ENCODE measurements at regions not wholly inside any gene's neighbourhood (a gene's known extent, or its start where the extent isn't known, plus 50 kb on each side); places are given as distances from the start of the nearest gene placed in this dataset.

DNA sequence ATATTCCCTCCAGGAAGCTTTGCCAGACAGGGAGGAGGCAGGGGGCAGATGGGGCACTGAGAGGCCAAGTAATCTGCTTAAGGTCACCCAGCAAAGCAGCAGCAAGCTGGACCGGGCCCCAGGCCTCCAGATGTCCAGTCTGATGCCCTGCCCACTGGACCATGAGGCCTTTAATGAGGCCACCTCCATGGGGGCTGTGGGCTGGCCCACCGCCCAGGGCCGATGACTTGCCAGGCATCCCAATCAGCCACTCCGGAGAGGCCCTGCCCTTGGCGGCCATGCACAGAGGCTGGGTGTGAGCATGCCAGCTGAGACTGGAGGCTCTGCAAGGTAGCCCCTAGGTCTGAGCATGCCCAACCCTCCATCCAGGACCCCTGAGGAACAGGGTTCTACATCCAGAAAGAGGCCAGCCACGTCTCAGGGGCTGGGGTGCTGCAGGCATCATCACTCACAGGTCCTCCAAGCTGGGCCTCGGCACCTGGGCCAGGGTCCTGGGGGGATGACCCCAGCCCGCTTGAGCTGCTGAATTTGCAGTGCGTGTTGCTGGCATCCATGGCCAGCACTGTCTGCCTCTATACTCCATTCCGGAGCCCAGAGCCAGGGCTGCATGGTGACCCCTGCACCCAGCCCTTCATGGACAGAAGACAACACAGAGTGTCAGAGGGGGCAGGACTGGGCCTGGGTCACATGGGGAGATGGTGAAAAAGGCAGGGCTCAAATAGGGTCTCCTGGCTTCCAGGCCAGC is 164.2 kb downstream of the INHBB start:
- Histone ChIP-seq H3K27ac (no peak overlapping the region), H3K27me3 (no peaks in the 10 kb centered on the region), H3K9me3 (no peaks in the 10 kb centered on the region), H3K4me1 (ENCODE audit: insufficient read depth) (no peaks in the 10 kb centered on the region), H3K36me3 (no peaks in the 10 kb centered on the region), H3K4me3 (no peak overlapping the region)
- peak in 1 of 5 donors; percentile 21 for DNase-seq
- 77 to 91% (median 85%) methylated on average over 7 to 10 of the region's 10 CpGs for WGBS, 3 donors
- TF ChIP-seq EP300 (IDR thresholded peaks at IDR 0.05) (no peak), POLR2A (IDR thresholded peaks at IDR 0.05) (no peak)
- TF ChIP-seq, protein P1, sequence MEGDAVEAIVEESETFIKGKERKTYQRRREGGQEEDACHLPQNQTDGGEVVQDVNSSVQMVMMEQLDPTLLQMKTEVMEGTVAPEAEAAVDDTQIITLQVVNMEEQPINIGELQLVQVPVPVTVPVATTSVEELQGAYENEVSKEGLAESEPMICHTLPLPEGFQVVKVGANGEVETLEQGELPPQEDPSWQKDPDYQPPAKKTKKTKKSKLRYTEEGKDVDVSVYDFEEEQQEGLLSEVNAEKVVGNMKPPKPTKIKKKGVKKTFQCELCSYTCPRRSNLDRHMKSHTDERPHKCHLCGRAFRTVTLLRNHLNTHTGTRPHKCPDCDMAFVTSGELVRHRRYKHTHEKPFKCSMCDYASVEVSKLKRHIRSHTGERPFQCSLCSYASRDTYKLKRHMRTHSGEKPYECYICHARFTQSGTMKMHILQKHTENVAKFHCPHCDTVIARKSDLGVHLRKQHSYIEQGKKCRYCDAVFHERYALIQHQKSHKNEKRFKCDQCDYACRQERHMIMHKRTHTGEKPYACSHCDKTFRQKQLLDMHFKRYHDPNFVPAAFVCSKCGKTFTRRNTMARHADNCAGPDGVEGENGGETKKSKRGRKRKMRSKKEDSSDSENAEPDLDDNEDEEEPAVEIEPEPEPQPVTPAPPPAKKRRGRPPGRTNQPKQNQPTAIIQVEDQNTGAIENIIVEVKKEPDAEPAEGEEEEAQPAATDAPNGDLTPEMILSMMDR (IDR thresholded peaks at IDR 0.05) = no peak
- intact Hi-C loops (cut with DNase I) = no loop called here

DNA sequence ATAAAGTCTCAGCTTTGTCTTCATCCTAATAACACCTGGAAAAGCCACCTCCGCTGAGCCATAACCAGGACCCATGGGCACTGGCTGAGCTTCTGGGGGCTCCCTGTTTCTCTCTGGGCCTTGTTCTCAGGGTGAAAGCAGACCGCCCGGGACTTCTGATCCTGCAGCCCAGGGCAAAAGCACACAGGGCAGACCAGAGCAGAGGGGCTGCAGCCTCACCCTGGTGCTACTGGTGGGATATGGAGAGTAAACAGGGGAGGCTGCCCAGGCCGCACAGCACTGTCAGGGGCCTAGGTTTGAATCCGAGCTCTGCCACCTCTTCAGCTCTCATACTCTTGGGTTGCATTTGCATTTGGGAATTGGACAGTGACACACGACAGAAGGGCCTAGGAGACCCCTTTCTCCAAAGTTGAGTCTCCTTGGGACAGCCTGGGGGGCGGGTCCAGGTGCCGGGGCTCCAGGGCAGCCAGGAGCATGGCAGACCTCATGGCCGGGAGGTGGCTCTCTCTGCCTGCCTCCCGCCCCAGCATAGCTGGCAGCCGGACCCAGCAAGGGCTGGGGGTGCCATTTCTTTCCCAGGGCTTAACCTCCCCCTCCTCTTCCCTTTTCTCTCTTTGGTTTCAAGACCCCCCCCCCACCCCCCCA is 164.9 kb downstream of the INHBB start:
- intact Hi-C loops (cut with DNase I) = no loop called here
- no peaks in the 10 kb centered on the region for H3K27me3 ChIP-seq
- H3K27ac ChIP-seq = no peak overlapping the region
- DNase-seq = peak in 1 of 5 donors; percentile 13
- WGBS, 3 donors = 93 to 95% (median 95%) methylated on average over 11 of the region's 11 CpGs
- no peaks in the 10 kb centered on the region for H3K9me3 ChIP-seq
- H3K4me1 ChIP-seq (ENCODE audit: insufficient read depth) = no peaks in the 10 kb centered on the region
- TF ChIP-seq, protein P1 (IDR thresholded peaks at IDR 0.05) = no peak
- TF ChIP-seq EP300 (IDR thresholded peaks at IDR 0.05) = no peak
- no peak for TF ChIP-seq POLR2A (IDR thresholded peaks at IDR 0.05)
- no peaks in the 10 kb centered on the region for H3K36me3 ChIP-seq
- H3K4me3 ChIP-seq = no peak overlapping the region

DNA sequence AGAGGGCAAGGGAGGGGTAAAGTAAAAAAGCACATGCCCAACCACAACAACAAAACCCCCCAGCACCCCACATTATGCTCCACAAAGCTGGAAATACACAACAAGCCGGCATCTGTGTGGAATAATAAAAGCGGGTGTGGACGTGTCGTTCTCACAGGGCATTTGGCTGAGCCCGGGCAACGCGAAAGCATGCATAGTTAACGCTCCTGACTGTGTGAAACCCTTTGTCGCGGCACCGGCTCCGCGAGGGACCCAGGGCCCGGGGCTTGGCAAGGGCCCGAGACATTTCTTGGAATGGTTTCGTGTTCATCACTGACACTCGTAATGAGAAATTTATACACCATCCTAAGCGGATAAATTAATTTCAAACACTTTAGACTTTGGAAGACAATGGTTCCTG is 165.6 kb downstream of the INHBB start:
- Histone ChIP-seq H3K27me3 (no peaks in the 10 kb centered on the region), H3K4me1 (ENCODE audit: insufficient read depth) (no peaks in the 10 kb centered on the region), H3K9me3 (no peaks in the 10 kb centered on the region), H3K27ac (no peak overlapping the region), H3K36me3 (no peaks in the 10 kb centered on the region), H3K4me3 (no peak overlapping the region)
- WGBS, 3 donors = 88 to 89% (median 89%) methylated on average over 18 of the region's 18 CpGs
- peak in 1 of 5 donors; percentile 21 for DNase-seq
- TF ChIP-seq POLR2A (IDR thresholded peaks at IDR 0.05) = no peak
- TF ChIP-seq, protein P1 (IDR thresholded peaks at IDR 0.05) = no peak
- TF ChIP-seq EP300 (IDR thresholded peaks at IDR 0.05) = no peak
- intact Hi-C loops (cut with DNase I) = no loop called here

DNA sequence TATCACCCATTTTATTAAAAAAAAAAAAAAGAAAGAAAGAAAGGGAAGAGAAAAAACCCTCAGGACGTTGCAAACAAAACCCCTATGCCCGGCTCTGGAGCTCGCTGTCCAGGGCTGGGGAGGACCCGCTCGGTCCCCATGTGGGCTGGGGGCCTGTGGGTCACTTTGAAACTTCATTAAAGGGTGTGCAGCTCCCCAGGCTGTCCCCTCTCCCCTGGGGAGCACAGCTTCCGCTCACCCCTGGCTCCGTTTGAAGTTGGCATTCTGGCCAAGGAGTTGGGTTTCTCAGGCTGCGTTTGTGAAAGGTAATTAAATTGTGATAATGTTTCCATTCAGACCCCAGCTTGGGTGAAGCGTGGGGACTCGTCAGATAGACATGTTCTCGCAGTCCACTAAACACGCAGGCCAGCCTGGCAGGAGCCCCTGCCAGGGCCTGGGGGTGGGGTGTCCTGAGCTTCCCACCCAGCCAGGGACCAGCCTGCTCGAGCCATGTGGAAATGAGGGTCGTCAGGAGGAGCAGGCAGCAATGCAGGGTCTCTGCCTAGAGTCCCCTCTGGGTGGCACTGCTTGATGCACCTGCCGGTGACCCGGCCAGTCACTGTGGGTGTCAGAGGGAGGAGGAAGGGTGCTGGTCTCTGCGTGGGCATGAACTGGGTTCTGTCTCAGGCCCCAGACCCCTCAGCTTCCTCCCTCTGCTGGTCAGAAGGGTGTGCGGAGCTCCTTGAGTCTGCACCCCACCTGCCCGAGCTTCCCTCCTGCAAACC is 166.2 kb downstream of the INHBB start:
- WGBS, 3 donors = 88 to 91% (median 90%) methylated on average over 19 of the region's 19 CpGs
- Histone ChIP-seq H3K9me3 (no peaks in the 10 kb centered on the region), H3K4me3 (no peak overlapping the region), H3K36me3 (no peaks in the 10 kb centered on the region), H3K4me1 (ENCODE audit: insufficient read depth) (no peaks in the 10 kb centered on the region), H3K27me3 (no peaks in the 10 kb centered on the region), H3K27ac (no peak overlapping the region)
- no peak for TF ChIP-seq EP300 (IDR thresholded peaks at IDR 0.05)
- no peak for TF ChIP-seq POLR2A (IDR thresholded peaks at IDR 0.05)
- TF ChIP-seq, protein P1 (IDR thresholded peaks at IDR 0.05) = no peak
- DNase-seq = peak in 1 of 5 donors; percentile 14
- intact Hi-C loops (cut with DNase I) = no loop called here
